ENCODE measurements at regions not wholly inside any gene's neighbourhood (a gene's known extent, or its start where the extent isn't known, plus 50 kb on each side); places are given as distances from the start of the nearest gene placed in this dataset.

GRCh38 chr22:17318817-17319216, 50.4 kb upstream of the CECR2 start:
- H3K27ac ChIP-seq: no peak overlapping the region
- TF ChIP-seq ZFX (IDR thresholded peaks at IDR 0.05): no peak
- TF ChIP-seq CTCF (conservative IDR thresholded peaks at IDR 0.05): no peak

GRCh38 chr22:17315310-17315709, 54.0 kb upstream of the CECR2 start:
- H3K27ac ChIP-seq: no peak overlapping the region
- TF ChIP-seq ZFX (IDR thresholded peaks at IDR 0.05) (no peak), CTCF (conservative IDR thresholded peaks at IDR 0.05) (no peak)

- no peak overlapping the region for H3K27ac ChIP-seq
- TF ChIP-seq ZFX (IDR thresholded peaks at IDR 0.05) (no peak), CTCF (conservative IDR thresholded peaks at IDR 0.05) (no peak)
Measured at GRCh38 chr22:17314487-17314886, 54.8 kb upstream of the CECR2 start.

- no peak for TF ChIP-seq ZFX (IDR thresholded peaks at IDR 0.05)
- TF ChIP-seq CTCF (conservative IDR thresholded peaks at IDR 0.05): no peak
- no peak overlapping the region for H3K27ac ChIP-seq
Measured at GRCh38 chr22:17313626-17314025, 55.6 kb upstream of the CECR2 start.

GRCh38 chr22:17307566-17307965, 61.7 kb upstream of the CECR2 start:
- TF ChIP-seq CTCF (conservative IDR thresholded peaks at IDR 0.05) (no peak), ZFX (IDR thresholded peaks at IDR 0.05) (no peak)
- H3K27ac ChIP-seq: no peak overlapping the region

GRCh38 chr22:17305076-17305475, 64.2 kb upstream of the CECR2 start:
- TF ChIP-seq CTCF (conservative IDR thresholded peaks at IDR 0.05): no peak
- TF ChIP-seq ZFX (IDR thresholded peaks at IDR 0.05): no peak
- H3K27ac ChIP-seq: no peak overlapping the region

- H3K27ac ChIP-seq: no peak overlapping the region
- TF ChIP-seq CTCF (conservative IDR thresholded peaks at IDR 0.05): no peak
- TF ChIP-seq ZFX (IDR thresholded peaks at IDR 0.05): no peak
Measured at GRCh38 chr22:17303840-17304779, 65.2 kb upstream of the CECR2 start.
